ENCODE measurements at regions not wholly inside any gene's neighbourhood (a gene's known extent, or its start where the extent isn't known, plus 50 kb on each side); places are given as distances from the start of the nearest gene placed in this dataset.

DNA sequence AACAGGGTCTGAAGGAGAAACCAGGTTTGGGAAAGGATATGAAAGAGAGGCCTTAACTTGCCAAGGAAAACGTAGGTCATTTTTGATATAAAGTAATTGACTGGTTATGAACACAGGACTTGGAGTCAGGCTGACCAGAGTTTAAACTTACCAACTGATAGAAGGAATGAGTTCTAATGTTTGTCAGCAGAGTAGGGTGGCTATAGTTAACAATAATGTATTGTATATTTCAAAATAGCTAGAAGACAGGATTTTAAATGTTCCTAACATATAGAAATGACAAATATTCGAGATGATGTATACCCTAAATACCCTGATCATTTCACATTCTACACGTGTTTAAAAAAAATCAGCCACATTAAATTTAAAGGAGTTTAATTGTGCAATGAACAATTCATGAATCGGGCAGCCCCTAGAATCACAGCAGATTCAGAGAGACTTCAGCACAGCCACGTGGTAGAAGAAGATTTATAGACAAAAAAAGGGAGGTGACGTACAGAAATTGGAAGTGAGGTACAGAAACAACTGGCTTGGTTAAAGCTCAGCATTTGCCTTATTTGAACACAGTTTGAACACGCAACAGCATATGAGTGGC, 52.5 kb upstream of the PLEKHG7 start:
- no peak for DNase-seq

DNA sequence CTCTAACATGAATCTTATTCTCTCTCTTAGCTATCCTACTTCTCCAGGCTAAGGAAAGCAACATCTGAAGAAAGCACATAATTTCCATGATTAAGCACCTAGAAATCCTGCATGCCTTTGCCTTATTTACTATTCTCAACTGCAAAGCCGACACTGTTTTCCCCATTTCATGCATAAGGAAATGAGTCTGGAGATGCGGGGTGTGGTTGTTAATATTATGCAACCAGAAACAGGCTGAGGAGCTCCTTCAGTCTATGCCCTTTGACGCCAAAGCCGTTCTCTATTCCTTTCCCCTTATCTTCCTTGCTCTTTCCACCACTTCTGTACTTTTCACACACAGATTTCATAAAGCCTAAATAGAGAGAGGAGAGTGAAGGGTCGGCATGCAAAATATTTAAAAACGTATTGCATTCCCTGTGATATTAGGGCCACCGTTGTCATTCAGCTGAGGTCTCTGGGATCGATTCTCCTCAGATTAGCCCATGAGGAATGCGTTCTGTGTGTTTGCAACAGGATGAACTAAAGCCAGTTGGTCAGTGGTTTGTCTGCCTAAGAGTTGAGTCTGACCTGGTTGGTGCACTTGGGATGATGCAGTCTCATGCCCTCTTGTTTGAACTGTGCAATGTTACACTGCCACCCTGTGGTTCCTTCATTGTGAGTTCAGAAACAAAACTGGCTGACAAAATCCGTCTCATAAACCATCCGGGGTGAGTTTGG, 53.1 kb upstream of the PLEKHG7 start:
- peak; percentile 67 to 75 for DNase-seq

DNA sequence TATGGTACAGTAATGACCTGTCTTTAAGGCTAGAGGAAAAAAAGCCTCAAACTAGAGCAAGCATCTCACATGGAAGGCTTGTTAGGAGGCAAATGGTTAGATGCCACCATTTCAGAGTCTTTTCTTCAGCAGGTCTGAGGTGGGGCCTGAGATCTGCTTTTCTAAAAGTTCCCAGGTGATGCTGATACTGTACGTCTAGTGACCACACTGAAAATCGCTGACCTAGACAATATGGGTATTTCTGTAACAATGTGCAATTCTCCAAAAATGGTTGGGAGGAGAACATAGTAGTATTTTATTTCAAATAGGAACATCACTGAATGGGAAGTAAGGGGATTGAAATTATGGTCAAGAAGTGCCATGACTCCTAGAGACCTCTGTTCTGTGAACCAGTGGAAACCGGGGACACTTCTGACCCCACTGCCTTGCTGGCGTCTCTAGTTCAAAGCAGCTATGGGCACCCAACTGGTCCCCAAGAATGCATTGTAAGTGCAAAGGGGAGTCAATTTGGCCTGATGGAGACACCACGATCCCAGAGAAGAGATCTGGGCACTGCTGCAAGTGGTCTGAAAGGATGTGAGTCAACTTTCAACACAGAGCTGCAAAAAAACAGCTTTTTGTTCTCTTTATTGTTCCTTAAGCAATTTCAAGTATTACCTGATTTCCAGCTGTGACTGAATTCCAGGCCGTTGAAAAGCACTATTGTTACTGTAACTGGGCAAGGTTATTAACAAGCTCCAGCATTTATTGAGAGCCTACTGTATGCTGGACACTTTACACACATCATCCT, 54.4 kb upstream of the PLEKHG7 start:
- no peak for DNase-seq

DNA sequence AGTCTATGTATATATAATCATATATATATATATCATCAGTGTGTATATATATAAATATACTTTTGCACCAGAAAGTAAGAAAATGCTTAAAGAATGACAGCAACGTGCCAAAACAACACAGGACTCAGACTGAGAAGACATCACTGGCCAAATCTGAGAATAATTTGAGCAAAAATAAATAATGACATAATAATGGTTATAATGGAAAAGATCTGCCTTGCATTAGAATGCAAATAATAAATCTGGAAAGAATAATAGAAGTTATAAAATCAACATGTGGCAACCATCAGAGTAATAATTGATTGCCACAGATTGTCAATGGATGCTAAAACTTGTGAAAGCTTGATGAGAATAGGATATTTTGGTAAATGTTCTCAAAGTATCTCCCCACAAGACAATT, 61.5 kb upstream of the PLEKHG7 start:
- no peak for DNase-seq

DNA sequence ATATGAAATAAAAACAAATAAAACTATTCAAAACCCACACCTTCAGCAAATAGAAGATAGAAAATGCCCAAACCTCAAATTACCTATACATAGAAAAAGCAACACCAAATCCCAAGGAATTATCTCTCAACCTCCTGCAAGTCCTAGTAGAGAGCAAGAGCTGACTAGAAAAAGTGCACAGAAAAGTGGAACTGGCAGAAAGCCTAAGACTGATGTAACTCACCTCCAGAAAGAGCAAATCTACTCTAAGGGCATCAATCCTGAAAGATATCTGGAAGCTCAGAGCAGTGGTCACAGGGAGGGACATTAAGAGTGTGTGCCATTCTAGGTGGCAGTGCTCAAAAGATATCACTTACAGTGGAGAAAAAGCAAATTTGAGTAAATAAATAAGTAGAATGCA, 62.1 kb upstream of the PLEKHG7 start:
- no peak for DNase-seq

DNA sequence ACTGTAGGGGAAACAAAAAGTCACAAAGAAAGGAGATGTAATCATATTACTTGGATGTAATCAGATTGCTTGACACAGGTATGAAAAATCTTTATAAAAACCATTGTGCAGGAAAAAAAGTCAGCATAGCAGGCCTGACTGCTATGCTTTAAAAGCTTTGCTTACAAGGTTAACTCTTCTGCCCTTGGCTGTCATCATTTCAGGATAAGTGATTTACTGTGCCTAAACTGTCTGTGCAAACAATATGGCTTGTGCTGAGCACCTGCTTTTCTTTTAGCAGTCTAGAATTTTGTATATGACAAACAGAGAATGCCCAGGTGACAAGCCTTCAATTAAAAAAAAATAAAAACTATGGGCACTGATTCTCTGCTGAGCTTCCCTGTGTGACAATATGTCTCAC, 63.8 kb upstream of the PLEKHG7 start:
- no peak for DNase-seq

DNA sequence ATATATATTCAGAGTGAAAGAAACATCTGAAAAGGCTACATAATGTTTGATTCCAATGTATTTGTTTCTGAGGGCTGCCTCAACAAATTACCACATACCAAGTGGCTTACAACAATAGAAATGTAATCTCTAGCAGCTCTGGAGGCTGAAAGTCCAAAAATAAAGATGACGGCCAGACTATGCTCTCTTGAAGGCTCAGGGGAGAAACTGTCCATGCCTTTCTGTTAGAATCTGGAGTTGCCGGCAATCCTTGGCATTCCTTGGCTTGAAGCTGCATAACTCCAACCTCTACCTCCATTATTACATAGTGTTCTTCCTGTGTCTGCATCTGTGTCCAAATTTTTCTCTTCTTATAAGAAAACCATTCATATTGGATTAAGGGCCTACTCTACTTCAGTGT, 68.1 kb upstream of the PLEKHG7 start:
- no peak for DNase-seq

DNA sequence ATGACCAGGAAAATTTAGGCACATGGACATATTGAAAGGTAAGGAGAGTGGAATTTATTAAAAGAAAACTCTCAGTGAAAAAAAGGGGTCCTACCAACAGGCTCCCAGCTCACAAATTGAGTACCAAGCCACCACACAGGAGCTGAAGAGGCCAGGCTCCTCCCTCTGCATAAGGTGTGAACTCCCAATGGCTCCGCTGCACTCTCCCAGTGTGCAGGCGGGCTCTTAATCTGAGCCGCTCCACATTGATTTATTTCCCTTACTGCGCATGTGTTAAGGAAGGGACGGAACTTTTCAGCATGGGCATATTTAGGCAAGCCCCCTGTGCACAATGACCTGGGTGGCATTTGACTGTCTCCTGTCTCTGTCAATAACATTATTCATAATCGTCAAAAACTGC, 68.6 kb upstream of the PLEKHG7 start:
- DNase-seq: no peak

DNA sequence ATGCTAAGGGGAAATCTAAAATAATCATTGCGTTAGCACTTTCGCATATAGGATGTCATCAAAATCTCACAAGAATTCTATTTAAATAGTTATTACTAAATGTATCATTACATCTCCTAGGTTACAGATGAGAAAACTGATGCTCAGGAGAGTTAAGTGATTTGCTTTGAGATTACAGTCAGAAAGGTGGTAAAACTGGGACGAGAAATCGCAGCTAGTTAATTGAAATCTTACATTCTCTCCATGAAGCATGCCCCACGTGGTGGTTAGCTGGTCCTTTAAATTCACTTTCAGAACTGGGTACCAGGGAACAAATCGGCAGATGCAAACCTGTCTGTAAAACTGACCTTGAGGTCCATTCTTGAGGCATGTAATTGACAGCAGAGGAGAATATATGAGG, 71.8 kb upstream of the PLEKHG7 start:
- no peak for DNase-seq

DNA sequence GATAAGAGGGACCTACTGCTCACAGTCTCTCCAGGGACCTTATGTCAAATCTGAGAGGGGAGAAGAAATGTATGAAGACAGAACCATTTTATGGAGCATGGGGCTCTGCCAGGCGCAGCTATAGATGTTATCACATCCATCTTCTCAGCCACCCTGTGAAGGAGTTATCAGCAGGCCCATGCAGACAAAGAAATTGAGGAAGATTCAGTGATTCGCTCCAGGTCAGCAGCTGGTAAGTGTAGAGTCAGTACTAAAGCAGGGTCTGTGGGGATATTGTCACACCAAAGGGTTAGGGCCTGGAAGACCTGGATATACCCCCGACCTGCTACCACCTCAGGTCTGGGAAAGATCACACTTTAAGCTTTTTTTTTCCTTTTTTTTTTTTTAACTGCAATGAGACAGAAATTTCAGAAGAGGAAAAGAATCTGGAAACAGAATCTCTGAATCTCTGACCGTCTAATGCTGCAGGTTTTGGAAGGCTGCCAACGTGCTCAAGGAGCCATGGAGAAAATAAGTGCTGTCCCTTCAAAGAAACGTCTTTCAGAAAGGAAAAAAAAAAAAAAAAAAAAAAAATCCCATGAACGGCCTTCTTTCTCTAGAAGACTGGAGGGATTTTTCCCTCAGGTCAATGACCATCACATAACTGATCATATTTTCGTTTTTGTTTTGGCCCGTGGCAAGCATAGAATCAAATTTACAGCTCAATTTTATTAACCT, 73.3 kb upstream of the PLEKHG7 start:
- no peak for DNase-seq

DNA sequence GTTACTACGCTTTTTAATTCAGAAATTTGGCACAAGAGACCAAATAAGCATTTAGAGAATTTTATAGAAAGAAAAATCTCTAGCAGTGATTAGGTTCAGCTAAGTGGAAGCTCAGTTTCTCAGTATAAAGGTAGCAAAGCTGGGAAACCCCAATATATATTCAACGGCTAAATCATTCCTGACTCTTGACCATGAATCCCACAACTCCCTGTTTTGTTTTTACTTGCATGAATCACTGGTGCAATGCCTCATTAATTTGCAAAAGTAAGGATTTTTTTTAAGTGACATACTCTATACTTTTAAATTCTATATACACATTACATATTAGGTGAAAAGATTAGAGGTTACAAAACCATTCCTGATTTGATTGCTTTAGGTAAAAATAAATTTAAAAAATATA, 74.3 kb upstream of the PLEKHG7 start:
- no peak for DNase-seq

DNA sequence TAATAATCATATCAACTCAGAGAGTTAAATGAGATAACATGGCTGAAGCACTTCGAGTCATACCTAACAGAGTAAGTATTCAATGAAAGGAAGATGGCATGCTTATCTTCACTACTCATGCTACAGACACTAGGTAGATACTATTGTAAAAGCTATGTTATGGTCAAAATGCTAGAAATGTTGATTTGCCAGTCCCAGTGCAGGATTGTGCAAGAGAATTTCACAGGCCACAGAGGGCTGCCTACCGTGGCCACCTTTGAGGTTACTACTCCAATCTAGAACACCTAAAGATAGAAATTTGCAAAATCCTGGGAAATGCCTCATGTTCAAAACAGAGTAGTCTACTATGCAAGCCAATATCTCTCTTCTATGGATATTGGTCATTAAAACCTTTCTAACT, 75.3 kb upstream of the PLEKHG7 start:
- DNase-seq: no peak

DNA sequence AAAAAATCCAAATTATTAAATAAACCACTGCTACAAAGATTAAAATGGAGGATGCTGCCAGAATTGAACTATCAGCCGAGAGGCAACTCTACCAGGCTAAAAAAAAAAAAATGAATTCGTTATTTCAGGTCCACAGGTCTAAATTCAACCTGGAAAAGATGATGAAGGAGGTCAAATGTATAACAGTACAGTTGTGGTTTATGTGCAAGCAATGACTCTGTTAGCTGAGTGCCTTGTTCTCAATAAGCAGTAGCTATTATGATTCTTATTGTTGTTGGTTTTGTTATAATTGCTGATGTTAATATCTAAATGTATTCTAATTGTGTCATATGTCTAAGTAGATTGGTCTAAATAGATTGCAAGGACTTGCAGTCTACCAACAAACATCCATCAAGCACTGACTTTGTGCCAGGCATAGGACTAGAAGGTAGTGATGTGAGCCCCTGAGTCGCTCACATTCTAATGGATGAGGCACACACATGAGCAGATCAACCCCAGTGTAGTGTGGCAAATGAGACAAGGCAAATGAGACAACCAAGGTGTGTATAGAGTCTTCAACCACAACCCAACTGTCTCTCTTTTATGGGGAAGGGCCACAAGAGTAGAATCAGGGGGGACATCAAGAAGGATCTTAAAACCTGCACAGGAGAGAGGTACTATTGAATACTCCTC, 77.0 kb upstream of the PLEKHG7 start:
- DNase-seq: no peak

DNA sequence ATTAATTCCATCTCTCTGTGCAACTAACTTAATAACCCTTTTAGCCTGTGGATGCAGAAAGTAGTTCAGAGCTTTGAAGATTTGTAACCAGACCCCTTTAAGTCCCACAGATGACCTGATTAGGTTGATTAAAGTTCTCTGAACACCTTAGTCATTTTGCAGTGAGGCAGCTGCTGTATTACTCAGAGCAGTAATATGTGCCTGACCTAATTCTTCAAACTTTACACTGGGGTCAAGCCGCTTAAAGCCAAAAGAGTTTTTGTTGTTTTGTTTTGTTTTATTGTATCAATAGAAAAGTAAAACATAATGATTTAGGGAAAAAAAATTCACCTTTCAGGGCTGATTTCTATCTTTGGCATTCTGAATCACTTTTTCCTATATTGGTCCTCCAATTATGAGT, 78.6 kb upstream of the PLEKHG7 start:
- DNase-seq: no peak

DNA sequence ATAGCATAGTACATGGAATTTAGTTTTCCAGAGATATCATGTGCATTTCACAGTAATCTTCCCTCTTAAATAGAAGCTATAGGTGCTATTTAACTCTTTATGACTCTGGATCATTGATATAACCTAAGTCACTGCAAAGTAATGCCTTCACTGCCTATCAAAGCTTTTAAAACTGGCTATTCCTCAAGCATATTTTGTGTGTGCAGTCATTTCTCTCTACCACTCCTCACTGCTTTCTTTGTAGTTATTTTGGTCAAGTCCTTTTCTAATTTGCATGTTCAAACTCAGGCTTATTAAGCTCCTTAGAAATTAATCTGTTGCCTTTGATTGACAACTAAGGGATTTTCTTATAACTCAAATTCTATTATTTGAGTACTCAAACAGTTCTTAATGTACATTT, 79.4 kb upstream of the PLEKHG7 start:
- no peak for DNase-seq

DNA sequence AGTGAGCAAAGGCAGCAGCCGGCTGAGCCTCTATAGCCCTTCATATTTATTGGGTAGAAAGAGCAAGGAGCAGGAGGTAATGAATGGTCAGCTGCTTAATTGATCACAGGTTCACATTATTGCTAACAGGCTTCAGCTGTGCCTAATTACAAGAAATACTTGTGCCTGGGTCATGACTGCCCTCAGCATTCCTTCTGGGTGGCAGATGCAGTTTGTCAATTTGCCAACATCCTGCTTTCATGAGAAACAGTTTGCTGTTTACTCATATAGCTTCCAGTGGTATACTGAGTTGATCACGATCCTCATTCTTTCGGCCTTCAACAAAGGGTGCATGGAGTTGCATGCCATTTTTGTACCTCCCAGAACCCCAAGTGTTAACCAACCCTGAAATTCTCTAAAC, 81.0 kb upstream of the PLEKHG7 start:
- DNase-seq: no peak

DNA sequence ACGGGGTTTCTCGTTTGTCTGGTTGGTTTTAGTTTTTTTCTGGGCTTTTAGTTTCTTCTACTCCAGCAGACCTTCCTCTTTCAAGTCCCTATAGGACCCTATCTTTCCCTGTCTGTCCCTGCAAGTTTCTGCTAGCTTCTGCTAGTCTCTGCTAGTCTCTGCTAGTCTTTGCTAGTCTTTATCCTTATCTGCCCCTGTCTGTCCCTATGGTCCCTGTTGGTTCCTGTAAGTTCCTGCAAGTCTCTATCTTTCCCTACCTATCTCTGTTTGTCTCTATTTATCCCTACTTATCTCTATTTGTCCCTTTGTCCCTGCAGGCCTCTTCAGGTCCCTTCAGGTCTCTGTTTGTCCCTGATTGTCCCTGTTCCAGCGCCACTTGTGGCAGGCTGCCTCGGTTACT, 81.5 kb upstream of the PLEKHG7 start:
- no peak for DNase-seq

DNA sequence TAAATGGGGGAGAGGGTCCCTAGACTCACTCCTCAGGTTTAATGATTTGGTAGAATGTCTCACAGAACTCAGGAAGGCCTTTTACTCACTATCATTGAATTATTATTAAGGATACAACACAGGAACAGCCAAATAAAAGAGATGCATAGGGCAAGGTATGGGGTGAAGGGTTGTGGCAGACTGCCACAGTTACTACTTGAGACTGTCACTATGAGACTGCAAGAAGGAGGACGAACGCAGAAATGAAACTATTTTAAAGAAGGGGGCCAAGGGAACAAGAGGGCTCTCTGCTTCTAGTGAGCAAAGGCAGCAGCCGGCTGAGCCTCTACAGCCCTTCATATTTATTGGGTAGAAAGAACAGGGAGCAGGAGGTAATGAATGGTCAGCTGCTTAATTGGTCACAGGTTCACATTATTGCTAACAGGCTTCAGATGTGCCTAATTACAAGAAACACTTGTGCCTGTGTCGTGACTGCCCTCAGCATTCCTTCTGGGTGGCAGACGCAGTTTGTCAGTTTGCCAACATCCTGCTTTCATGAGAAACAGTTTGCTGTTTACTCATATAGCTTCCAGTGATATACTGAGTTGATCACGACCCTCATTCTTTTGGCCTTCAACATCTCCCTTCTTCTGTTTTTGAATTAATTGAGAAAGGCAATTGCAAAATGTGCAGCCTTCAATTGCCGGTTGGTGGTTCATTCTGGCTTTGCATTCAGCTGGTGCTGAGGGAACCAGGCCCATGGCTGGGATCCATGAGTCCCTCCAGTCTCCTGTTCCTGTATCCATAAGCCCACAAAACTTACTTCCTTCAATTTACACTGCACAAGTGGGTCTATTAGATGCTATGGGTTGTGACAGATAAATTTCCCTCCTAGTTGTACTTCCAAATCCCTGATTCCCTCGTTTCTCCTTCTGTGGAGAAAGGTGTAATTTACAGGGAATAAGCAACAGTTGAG, 82.8 kb upstream of the PLEKHG7 start:
- no peak for DNase-seq

DNA sequence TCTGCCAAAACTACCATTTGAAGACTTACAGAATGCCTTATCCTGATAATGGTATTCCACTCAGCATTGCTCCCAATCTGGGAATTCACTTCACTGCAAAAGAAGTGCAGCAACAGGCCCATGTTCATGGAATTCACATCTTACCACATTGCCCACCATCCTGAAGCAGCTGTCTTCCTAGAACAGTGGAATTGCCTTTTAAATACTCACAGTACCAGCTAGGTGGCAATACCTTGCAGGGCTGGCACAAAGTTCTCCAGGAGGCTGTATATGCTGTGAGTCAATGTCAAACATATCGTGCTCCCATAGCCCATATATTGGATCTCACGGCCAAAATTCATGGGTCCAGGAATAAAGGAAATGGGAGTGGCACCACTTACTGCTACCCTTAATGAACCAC, 83.8 kb upstream of the PLEKHG7 start:
- no peak for DNase-seq

DNA sequence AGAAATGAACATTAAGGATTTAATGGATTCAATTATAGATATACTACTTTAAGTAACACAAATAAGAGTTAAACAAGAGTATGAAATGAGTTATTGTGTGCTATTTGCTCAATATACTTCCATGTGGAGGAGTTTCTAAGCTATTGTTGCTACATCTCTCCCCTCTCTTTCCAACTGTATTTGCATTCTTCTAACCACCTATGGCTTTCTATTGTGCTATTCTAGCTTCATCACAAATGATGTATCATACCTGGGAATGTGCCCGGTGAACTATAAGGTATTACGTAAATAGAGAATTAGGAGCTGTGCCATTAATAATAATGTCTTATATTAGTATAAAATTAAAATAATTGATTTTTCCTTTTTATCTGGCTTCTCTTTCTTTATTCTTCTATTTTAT, 87.1 kb upstream of the PLEKHG7 start:
- no peak for DNase-seq

DNA sequence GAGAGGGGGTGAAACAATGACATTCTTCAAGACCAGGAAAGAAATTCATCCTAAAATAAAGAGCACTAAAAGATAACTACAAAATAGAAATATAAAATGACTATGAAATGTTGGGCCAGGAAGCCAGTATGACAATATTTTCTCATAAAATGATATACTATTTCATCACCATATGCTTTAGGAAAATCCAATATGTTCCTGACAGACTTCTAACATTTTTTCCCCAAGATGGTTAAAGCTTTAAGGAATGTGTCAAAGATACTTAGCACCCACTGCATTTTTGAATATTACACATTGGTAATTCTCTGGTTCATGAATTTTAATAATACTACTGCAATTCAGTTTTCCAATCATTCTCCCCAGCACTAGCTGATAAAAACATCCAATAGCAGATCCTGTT, 87.7 kb upstream of the PLEKHG7 start:
- no peak for DNase-seq

DNA sequence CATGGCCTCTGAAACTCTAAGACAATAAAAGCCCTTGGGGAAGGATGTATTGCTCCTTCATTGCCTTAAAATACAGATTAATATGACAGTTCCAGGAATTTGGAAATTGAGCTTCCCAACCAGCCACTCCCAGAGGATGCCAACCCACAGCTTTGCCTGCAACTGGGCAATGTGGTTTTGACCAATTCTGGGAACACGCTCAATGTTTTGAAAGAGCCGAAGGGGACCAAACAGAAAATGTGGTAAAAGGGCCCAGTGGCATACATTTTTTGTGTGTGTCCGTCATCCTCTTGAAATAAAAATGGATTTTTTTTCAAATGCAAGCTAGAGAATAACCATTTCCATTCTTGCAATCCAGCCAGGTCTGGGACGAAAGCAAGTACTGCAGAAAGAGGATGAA, 88.3 kb upstream of the PLEKHG7 start:
- no peak for DNase-seq

All from CD4-positive, alpha-beta T cell treated with Interferon alpha-2 for 1 hour (primary cell).